ENCODE measurements at regions not wholly inside any gene's neighbourhood (a gene's known extent, or its start where the extent isn't known, plus 50 kb on each side); places are given as distances from the start of the nearest gene placed in this dataset.

DNA sequence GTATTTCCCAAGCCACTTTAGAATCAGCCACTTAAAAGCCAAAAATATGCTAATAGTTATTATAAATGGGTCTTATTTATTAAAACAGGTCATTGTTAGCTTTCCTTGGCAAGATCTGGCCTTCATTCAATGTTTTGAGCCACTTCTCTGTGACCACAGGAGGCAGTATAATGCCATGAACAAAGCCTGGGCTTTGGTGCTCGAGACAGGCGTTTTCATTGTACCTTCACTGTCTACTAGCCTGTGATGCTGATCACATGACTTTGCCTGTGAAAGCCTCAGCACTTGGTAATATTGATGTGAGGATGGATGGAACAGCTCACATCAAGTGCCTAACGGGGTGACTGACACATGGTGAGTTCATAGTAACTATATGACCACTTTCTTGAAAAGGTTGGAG is 217.0 kb downstream of the RWDD3 start:
- 5 to 7% methylated on average over 3 of the region's 3 CpGs for WGBS, 2 experiments (ENCODE audit: low coverage in 1 of 2, low lambda C conversion rate in 2 of 2, missing lambda C conversion rate in 2 of 2)
- H3K4me3 ChIP-seq, result no peak overlapping the region
- TF ChIP-seq EZH2phosphoT487 (IDR thresholded peaks at IDR 0.05; ENCODE audit: insufficient read depth, low read depth) (no peak), EZH2 (IDR thresholded peaks at IDR 0.05; ENCODE audit: insufficient read depth, poor library complexity, severe bottlenecking) (no peak)
- H3K4me1 ChIP-seq (ENCODE audit: insufficient read depth), result no peaks in the 10 kb centered on the region
- H3K9ac ChIP-seq, result no peak overlapping the region
- no peaks in the 10 kb centered on the region for H3K36me3 ChIP-seq (ENCODE audit: low read depth)
- H4K20me1 ChIP-seq (ENCODE audit: insufficient read depth), result no peaks in the 10 kb centered on the region
- DNase-seq, result no peak
- H3K27ac ChIP-seq, result no peak overlapping the region
- H3K9me2 ChIP-seq (ENCODE audit: insufficient read depth), result no peaks in the 10 kb centered on the region
- in situ Hi-C loops (cut with MboI), result no loop called here
- H3K4me2 ChIP-seq (ENCODE audit: unreplicated experiment), result no peak overlapping the region
- no peaks in the 10 kb centered on the region for H3K27me3 ChIP-seq (replicated peaks; ENCODE audit: insufficient read depth)
- H2AFZ ChIP-seq, result no peak overlapping the region
- H3F3A ChIP-seq (ENCODE audit: insufficient read depth), result no peaks in the 10 kb centered on the region
- H3K9me3 ChIP-seq (ENCODE audit: low read depth), result no peaks in the 10 kb centered on the region
- no peaks in the 10 kb centered on the region for H3K79me2 ChIP-seq (ENCODE audit: insufficient read depth)

DNA sequence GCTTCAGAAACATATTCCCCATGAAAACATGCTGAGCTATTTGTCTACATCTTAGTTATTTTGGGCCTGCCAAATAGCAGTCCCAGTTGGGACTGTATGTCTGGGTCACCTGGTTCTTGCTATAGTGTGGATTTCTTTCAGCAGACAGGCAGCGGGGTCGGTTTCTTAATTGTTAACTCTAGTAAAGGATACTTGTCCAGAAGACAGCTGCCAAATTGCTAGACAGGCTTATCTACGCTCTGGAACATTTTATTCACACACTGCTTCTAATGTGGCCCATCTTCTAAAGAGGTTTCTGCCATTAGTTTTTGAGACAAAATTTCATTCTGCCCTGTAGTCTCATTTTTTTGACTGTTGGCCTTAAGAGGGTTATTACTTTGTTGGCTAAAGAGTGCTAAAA is 217.9 kb downstream of the RWDD3 start:
- in situ Hi-C loops (cut with MboI), result no loop called here
- TF ChIP-seq EZH2 (IDR thresholded peaks at IDR 0.05; ENCODE audit: insufficient read depth, poor library complexity, severe bottlenecking), result no peak
- no peak for TF ChIP-seq EZH2phosphoT487 (IDR thresholded peaks at IDR 0.05; ENCODE audit: insufficient read depth, low read depth)
- WGBS, 2 experiments (ENCODE audit: low coverage in 1 of 2, low lambda C conversion rate in 2 of 2, missing lambda C conversion rate in 2 of 2), result 24 to 28% methylated on average over 3 of the region's 3 CpGs

DNA sequence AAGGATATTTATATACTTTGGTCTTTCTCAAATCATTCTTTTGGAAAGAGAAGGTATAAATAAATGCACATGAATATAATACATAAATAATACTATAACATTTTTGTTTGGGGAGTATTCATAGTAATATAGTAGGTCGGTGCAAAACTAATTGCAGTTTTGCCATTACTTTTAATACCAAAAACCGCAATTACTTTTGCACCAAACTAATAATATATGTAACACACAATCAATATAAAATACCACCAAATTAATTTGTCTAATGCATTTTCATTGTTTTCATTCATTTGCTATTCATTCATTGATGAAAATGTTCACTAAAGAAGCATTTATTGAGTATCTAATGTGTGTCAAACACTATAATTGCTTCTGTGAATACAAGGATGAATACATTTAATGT is 219.0 kb downstream of the RWDD3 start:
- Histone ChIP-seq H3K4me2 (ENCODE audit: unreplicated experiment) (no peak overlapping the region), H2AFZ (no peak overlapping the region), H4K20me1 (ENCODE audit: insufficient read depth) (no peaks in the 10 kb centered on the region), H3K36me3 (ENCODE audit: low read depth) (no peaks in the 10 kb centered on the region), H3K4me1 (ENCODE audit: insufficient read depth) (no peaks in the 10 kb centered on the region), H3K27ac (no peak overlapping the region), H3K79me2 (ENCODE audit: insufficient read depth) (no peaks in the 10 kb centered on the region), H3F3A (ENCODE audit: insufficient read depth) (no peaks in the 10 kb centered on the region), H3K4me3 (no peak overlapping the region), H3K9me2 (ENCODE audit: insufficient read depth) (no peaks in the 10 kb centered on the region), H3K27me3 (replicated peaks; ENCODE audit: insufficient read depth) (no peaks in the 10 kb centered on the region), H3K9me3 (ENCODE audit: low read depth) (no peaks in the 10 kb centered on the region), H3K9ac (no peak overlapping the region)
- no peak for DNase-seq
- in situ Hi-C loops (cut with MboI), result no loop called here
- no peak for TF ChIP-seq EZH2 (IDR thresholded peaks at IDR 0.05; ENCODE audit: insufficient read depth, poor library complexity, severe bottlenecking)
- TF ChIP-seq EZH2phosphoT487 (IDR thresholded peaks at IDR 0.05; ENCODE audit: insufficient read depth, low read depth), result no peak
- 44 to 47% methylated on average over 2 of the region's 2 CpGs for WGBS, 2 experiments (ENCODE audit: low coverage in 1 of 2, low lambda C conversion rate in 2 of 2, missing lambda C conversion rate in 2 of 2)

More for the DNA sequence above, 217.9 kb downstream of the RWDD3 start:
- H3K9me2 ChIP-seq (ENCODE audit: insufficient read depth), result no peaks in the 10 kb centered on the region
- H3K4me1 ChIP-seq (ENCODE audit: insufficient read depth), result no peaks in the 10 kb centered on the region
- no peaks in the 10 kb centered on the region for H3K9me3 ChIP-seq (ENCODE audit: low read depth)
- H2AFZ ChIP-seq, result no peak overlapping the region
- no peaks in the 10 kb centered on the region for H3K27me3 ChIP-seq (replicated peaks; ENCODE audit: insufficient read depth)
- H3K9ac ChIP-seq, result no peak overlapping the region
- H4K20me1 ChIP-seq (ENCODE audit: insufficient read depth), result no peaks in the 10 kb centered on the region
- no peaks in the 10 kb centered on the region for H3F3A ChIP-seq (ENCODE audit: insufficient read depth)
- H3K4me3 ChIP-seq, result no peak overlapping the region
- no peak overlapping the region for H3K4me2 ChIP-seq (ENCODE audit: unreplicated experiment)
- no peak overlapping the region for H3K27ac ChIP-seq
- H3K36me3 ChIP-seq (ENCODE audit: low read depth), result no peaks in the 10 kb centered on the region
- DNase-seq, result no peak
- no peaks in the 10 kb centered on the region for H3K79me2 ChIP-seq (ENCODE audit: insufficient read depth)

DNA sequence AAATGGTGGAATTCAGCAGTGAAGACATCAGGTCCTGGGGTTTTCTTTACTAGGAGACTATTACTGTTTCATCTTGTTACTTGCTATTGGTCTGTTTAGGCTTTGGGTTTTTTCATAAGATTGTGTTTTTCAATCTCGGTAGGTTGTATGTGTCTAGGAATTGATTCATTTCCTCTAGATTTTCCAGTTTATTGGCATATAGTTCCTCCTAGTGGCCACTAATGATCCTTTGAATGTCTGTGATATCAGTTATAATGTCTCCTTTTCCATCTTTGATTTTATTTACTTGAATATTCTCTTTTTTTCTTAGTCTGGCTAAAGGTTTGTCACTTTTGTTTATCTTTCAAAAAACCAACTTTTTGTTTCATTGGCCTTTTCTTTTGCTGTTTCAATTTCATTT is 233.0 kb downstream of the RWDD3 start:
- 29 to 32% methylated on average over 1 of the region's 1 CpG for WGBS, 2 experiments (ENCODE audit: low coverage in 1 of 2, low lambda C conversion rate in 2 of 2, missing lambda C conversion rate in 2 of 2)
- no peaks in the 10 kb centered on the region for H3F3A ChIP-seq (ENCODE audit: insufficient read depth)
- no peak overlapping the region for H2AFZ ChIP-seq
- no peak overlapping the region for H3K9ac ChIP-seq
- H3K9me3 ChIP-seq (ENCODE audit: low read depth), result no peaks in the 10 kb centered on the region
- H3K27me3 ChIP-seq (replicated peaks; ENCODE audit: insufficient read depth), result no peaks in the 10 kb centered on the region
- H3K4me2 ChIP-seq (ENCODE audit: unreplicated experiment), result no peak overlapping the region
- H3K79me2 ChIP-seq (ENCODE audit: insufficient read depth), result no peaks in the 10 kb centered on the region
- H3K4me1 ChIP-seq (ENCODE audit: insufficient read depth), result no peaks in the 10 kb centered on the region
- TF ChIP-seq EZH2 (IDR thresholded peaks at IDR 0.05; ENCODE audit: insufficient read depth, poor library complexity, severe bottlenecking), result no peak
- no peak for TF ChIP-seq EZH2phosphoT487 (IDR thresholded peaks at IDR 0.05; ENCODE audit: insufficient read depth, low read depth)
- H3K9me2 ChIP-seq (ENCODE audit: insufficient read depth), result no peaks in the 10 kb centered on the region
- H3K27ac ChIP-seq, result no peak overlapping the region
- DNase-seq, result no peak
- in situ Hi-C loops (cut with MboI), result no loop called here
- no peaks in the 10 kb centered on the region for H3K36me3 ChIP-seq (ENCODE audit: low read depth)
- H4K20me1 ChIP-seq (ENCODE audit: insufficient read depth), result no peaks in the 10 kb centered on the region
- no peak overlapping the region for H3K4me3 ChIP-seq
